C4-2B (cell line): ENCODE measurements at regions not wholly inside any gene's neighbourhood (a gene's known extent, or its start where the extent isn't known, plus 50 kb on each side); places are given as distances from the start of the nearest gene placed in this dataset.

ENCODE experiments used
- H3K27ac ChIP-seq: fragments of 450-650 bp; 2 replicates; pipeline ENCODE4 v1.5.1; 2017
- ZFX ChIP-seq: fragments of 450-650 bp; IDR thresholded peaks from 2 replicates; pipeline ENCODE4 v1.6.1; 2017
- TF ChIP-seq, protein P1 (sequence below): fragments of 450-650 bp; conservative IDR thresholded peaks from 2 replicates; pipeline ENCODE4 v1.5.1; 2017; ENCODE audit warnings: mild to moderate bottlenecking

DNA sequence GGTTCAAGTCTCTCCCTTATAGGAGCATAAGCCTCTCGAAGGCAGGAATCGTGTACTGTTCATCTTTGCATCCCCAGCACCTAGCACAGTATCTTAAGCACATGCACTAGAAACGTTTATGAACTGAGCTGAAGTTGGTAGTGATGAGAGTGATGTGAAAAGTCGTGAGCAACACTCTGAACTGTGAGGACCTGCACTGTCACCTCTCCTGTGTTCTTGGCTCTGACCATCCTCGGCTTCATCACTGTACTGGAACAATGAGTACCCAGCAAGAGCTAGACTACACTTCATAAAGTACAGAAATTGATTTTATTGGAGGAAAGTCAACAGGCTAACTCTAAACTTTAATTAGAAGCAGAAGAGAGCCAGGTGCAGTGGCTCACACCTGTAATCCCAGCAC, 473.6 kb downstream of the BCAT1 start:
- H3K27ac ChIP-seq: no peak overlapping the region
- no peak for TF ChIP-seq ZFX
- TF ChIP-seq, protein P1, sequence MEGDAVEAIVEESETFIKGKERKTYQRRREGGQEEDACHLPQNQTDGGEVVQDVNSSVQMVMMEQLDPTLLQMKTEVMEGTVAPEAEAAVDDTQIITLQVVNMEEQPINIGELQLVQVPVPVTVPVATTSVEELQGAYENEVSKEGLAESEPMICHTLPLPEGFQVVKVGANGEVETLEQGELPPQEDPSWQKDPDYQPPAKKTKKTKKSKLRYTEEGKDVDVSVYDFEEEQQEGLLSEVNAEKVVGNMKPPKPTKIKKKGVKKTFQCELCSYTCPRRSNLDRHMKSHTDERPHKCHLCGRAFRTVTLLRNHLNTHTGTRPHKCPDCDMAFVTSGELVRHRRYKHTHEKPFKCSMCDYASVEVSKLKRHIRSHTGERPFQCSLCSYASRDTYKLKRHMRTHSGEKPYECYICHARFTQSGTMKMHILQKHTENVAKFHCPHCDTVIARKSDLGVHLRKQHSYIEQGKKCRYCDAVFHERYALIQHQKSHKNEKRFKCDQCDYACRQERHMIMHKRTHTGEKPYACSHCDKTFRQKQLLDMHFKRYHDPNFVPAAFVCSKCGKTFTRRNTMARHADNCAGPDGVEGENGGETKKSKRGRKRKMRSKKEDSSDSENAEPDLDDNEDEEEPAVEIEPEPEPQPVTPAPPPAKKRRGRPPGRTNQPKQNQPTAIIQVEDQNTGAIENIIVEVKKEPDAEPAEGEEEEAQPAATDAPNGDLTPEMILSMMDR: no peak

DNA sequence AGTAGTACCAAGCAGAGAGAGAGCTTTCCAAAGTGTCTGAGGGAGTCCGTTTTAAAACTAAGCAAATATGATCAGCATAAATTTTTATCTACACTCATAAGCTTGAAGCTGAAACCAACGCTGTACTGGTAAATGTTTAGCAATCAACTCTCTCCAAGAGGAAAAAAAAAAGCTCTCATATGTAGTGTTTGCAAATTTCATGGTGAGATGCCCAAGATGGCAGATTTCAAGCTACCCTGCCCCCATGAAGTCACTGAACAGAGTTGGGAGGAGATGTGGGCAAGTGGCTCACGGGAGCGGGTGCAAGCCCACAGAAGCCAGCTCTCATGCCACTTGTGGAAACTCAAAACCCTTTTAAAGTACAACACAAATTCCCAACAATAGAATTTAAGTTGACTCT, 475.8 kb downstream of the BCAT1 start:
- no peak overlapping the region for H3K27ac ChIP-seq
- no peak for TF ChIP-seq ZFX
- TF ChIP-seq, protein P1: no peak

DNA sequence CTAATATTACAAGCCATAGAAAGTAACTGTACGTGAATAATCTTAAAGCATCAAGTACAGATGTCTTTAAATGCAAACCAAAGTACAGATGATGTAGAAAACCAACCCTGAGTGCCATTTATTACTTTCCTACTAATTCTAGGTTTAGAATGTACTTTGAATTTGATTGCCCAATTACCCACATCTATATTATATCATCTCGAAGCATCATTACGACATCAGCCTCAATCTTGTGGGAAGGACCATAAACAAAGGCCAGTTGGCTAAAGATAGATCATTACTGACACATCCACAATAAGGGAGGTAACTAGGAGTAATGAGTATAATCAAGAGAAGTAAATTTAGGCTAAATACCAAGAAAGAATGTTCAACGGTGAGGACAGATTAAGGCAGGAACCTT, 478.9 kb downstream of the BCAT1 start:
- TF ChIP-seq ZFX: no peak
- TF ChIP-seq, protein P1: no peak
- H3K27ac ChIP-seq: no peak overlapping the region

DNA sequence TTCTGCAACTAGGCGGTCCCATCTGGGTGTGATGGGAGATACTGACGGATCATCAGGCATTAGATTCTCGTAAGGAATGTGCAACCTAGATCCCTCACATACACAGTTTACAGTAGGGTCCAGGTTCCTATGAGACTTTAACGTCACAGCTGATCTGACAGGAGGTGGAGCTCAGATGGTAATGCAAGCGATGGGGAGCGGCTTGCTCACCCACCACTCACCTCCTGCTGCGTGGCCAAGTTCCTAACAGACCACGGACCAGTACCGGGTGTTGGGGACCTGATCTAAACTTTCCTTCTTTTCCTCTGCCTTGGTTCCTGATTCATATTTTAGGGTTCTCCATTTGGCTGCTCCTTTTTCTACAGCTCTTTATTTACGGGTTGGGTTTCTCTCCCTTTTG, 479.8 kb downstream of the BCAT1 start:
- TF ChIP-seq, protein P1: no peak
- TF ChIP-seq ZFX: no peak
- H3K27ac ChIP-seq: no peak overlapping the region

DNA sequence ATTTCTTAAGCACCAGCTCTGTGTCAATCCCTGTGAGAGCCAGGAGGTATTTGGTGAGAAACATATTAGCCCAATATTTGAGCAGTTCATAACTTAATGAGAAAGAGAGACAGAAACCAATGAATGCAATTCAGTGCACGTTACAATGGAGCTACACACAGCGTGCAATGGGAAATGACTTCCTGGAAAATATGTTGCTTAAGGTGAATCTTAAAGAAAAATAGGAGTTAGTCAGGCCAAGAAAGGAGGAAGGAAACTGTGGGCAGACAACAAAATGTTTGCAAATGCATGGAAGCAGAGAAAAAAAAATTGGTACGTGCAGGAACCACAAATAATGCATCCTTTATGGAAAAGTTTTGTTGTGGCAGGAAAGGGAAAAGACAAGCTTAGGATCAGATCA, 481.7 kb downstream of the BCAT1 start:
- no peak for TF ChIP-seq ZFX
- TF ChIP-seq, protein P1: no peak
- H3K27ac ChIP-seq: no peak overlapping the region

DNA sequence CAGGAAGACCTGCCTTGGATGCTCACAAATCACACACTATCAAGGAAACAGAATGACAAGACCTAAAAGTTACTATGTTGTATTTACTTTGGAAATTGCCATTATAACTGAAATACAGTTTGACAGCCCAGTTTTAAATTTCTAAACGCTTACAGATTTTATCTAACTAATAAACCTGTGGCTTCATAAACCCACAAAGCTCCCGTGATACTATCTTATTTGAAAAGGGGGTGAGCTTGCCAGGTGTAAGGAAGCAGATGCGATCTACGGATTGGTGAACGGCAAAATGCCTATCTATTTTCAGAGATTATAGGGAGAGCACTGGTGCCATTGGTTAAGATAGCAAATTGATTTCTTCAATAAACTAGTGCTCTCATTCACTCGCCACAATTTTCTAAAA, 485.5 kb downstream of the BCAT1 start:
- H3K27ac ChIP-seq: no peak overlapping the region
- TF ChIP-seq, protein P1: no peak
- no peak for TF ChIP-seq ZFX

DNA sequence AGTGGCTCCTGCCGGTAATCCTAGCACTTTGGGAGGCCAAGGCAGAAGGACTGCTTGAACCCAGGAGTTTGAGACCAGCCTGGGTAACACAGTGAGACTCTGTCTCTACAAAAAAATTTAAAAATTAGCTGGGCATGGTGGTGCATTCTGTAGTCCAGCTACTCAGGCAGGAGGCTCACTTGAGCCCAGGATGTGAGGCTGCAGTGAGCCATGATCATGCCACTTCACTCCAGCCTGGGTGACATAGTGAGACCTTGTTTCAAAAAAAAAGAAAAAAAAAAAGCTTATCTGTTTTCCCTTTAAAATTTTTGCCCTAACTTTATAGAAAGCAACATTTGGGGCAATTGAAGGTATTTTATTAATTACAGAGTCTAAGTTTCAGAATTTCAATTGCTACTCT, 486.0 kb downstream of the BCAT1 start:
- no peak overlapping the region for H3K27ac ChIP-seq
- TF ChIP-seq ZFX: no peak
- TF ChIP-seq, protein P1: no peak

DNA sequence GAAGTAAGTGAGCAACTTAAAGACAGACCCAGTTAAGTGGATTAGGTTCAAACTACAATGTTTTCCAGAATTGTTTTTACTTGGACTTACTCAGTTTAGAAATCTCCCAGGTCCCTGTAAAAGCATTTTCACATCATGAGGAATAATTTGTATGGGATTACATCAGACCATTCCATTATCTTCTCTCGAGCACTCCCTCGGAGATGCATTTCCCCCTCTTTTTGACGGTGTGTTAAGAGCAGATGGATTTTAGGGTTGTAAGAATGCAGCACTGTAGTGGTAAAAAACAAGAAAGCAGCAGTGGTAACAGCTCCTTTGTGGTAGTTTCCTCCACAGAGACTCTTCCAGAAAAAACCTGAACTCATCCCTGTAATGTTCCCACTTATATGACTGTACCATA, 488.4 kb downstream of the BCAT1 start:
- no peak for TF ChIP-seq ZFX
- TF ChIP-seq, protein P1: no peak
- no peak overlapping the region for H3K27ac ChIP-seq
